ENCODE measurements at regions not wholly inside any gene's neighbourhood (a gene's known extent, or its start where the extent isn't known, plus 50 kb on each side); places are given as distances from the start of the nearest gene placed in this dataset.

DNA sequence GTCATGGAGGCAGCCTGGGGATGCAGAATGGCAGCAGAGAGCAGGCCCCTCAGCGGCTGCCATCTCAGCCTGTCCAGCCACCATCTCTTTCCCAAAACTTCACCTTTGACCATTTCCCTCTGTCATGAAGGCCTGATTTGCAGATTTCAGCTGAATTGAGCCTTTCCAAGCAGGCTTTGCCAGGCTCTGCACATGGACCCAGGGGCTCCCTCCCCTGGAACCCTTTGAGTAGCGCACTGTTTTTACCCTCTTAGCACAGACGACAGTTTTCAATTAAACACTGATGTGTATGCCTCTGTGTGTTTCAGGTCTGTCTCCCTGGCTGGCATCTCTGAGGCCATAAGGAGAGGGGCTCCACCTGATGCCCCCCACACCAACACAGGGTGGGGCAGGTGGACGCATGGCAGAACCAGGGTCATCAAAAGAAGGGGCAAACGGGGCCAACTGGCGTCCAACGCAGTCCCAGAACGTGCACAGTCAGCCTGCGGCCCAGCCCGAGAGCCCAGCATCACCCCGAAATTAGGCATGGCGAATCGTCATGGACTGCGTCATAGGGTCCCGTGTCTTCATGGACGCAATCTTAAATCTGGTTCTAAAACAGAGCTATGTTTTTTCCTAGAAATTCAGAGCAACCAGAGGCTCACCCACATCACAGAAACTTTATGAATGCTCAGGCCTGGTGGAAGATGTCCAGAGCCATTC is 185.0 kb upstream of the TCERG1L start:
- TF ChIP-seq, protein P1, sequence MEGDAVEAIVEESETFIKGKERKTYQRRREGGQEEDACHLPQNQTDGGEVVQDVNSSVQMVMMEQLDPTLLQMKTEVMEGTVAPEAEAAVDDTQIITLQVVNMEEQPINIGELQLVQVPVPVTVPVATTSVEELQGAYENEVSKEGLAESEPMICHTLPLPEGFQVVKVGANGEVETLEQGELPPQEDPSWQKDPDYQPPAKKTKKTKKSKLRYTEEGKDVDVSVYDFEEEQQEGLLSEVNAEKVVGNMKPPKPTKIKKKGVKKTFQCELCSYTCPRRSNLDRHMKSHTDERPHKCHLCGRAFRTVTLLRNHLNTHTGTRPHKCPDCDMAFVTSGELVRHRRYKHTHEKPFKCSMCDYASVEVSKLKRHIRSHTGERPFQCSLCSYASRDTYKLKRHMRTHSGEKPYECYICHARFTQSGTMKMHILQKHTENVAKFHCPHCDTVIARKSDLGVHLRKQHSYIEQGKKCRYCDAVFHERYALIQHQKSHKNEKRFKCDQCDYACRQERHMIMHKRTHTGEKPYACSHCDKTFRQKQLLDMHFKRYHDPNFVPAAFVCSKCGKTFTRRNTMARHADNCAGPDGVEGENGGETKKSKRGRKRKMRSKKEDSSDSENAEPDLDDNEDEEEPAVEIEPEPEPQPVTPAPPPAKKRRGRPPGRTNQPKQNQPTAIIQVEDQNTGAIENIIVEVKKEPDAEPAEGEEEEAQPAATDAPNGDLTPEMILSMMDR (IDR thresholded peaks at IDR 0.05; ENCODE audit: poor library complexity, severe bottlenecking), result no peak
- TF ChIP-seq RAD21 (conservative IDR thresholded peaks at IDR 0.05) (no peak), SMC3 (conservative IDR thresholded peaks at IDR 0.05; ENCODE audit: poor library complexity) (no peak), EP300 (conservative IDR thresholded peaks at IDR 0.05; ENCODE audit: poor library complexity, severe bottlenecking) (no peak), POLR2AphosphoS5 (IDR thresholded peaks at IDR 0.05) (no peak), TAF1 (IDR thresholded peaks at IDR 0.05; ENCODE audit: low read depth) (no peak), EZH2 (IDR thresholded peaks at IDR 0.05; ENCODE audit: borderline replicate concordance, insufficient read depth, low read length, poor library complexity, severe bottlenecking) (no peak), MXI1 (conservative IDR thresholded peaks at IDR 0.05; ENCODE audit: poor library complexity, severe bottlenecking) (no peak)
- TF ChIP-seq, protein P2, sequence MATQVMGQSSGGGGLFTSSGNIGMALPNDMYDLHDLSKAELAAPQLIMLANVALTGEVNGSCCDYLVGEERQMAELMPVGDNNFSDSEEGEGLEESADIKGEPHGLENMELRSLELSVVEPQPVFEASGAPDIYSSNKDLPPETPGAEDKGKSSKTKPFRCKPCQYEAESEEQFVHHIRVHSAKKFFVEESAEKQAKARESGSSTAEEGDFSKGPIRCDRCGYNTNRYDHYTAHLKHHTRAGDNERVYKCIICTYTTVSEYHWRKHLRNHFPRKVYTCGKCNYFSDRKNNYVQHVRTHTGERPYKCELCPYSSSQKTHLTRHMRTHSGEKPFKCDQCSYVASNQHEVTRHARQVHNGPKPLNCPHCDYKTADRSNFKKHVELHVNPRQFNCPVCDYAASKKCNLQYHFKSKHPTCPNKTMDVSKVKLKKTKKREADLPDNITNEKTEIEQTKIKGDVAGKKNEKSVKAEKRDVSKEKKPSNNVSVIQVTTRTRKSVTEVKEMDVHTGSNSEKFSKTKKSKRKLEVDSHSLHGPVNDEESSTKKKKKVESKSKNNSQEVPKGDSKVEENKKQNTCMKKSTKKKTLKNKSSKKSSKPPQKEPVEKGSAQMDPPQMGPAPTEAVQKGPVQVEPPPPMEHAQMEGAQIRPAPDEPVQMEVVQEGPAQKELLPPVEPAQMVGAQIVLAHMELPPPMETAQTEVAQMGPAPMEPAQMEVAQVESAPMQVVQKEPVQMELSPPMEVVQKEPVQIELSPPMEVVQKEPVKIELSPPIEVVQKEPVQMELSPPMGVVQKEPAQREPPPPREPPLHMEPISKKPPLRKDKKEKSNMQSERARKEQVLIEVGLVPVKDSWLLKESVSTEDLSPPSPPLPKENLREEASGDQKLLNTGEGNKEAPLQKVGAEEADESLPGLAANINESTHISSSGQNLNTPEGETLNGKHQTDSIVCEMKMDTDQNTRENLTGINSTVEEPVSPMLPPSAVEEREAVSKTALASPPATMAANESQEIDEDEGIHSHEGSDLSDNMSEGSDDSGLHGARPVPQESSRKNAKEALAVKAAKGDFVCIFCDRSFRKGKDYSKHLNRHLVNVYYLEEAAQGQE (IDR thresholded peaks at IDR 0.05; ENCODE audit: borderline replicate concordance), result no peak
